ENCODE measurements at regions not wholly inside any gene's neighbourhood (a gene's known extent, or its start where the extent isn't known, plus 50 kb on each side); places are given as distances from the start of the nearest gene placed in this dataset.
"Not testable (repeated sequence)": the region's sequence is repeated elsewhere in the genome, so short reads cannot be mapped to it uniquely, and the experiment has no call there.

GRCh38 chr17:16838287-16838686, 133.6 kb downstream of the TNFRSF13B start:
- CTCF ChIA-PET; H3K4me1 Mint-ChIP-seq; POLR2A ChIA-PET; H3K4me3 Mint-ChIP-seq; intact Hi-C loops (cut with micrococcal nuclease); H3K9me3 Mint-ChIP-seq; H3K27me3 Mint-ChIP-seq; ATAC-seq (ENCODE audit: low read depth); H3K27ac Mint-ChIP-seq; H3K36me3 Mint-ChIP-seq (ENCODE audit: low read depth): not testable (repeated sequence)
- peak; percentile 13 for DNase-seq

GRCh38 chr17:16837468-16838266, 134.3 kb downstream of the TNFRSF13B start:
- H3K4me3 Mint-ChIP-seq; H3K4me1 Mint-ChIP-seq; H3K9me3 Mint-ChIP-seq; CTCF ChIA-PET; ATAC-seq (ENCODE audit: low read depth); H3K27ac Mint-ChIP-seq; intact Hi-C loops (cut with micrococcal nuclease); H3K27me3 Mint-ChIP-seq; POLR2A ChIA-PET; H3K36me3 Mint-ChIP-seq (ENCODE audit: low read depth): not testable (repeated sequence)
- peak; percentile 14 for DNase-seq

- CTCF ChIA-PET, POLR2A ChIA-PET, H3K4me1 Mint-ChIP-seq: not testable (repeated sequence)
Observed at GRCh38 chr17:16836315-16836915, 135.5 kb downstream of the TNFRSF13B start.

GRCh38 chr17:16833517-16833916, 138.4 kb downstream of the TNFRSF13B start:
- H3K27ac Mint-ChIP-seq; H3K27me3 Mint-ChIP-seq; H3K9me3 Mint-ChIP-seq; ATAC-seq (ENCODE audit: low read depth); intact Hi-C loops (cut with micrococcal nuclease); H3K4me1 Mint-ChIP-seq; H3K36me3 Mint-ChIP-seq (ENCODE audit: low read depth); CTCF ChIA-PET; H3K4me3 Mint-ChIP-seq; POLR2A ChIA-PET: not testable (repeated sequence)
- peak; percentile 7 for DNase-seq

More at GRCh38 chr17:16836315-16836915, 135.5 kb downstream of the TNFRSF13B start:
- H3K4me3 Mint-ChIP-seq; intact Hi-C loops (cut with micrococcal nuclease); ATAC-seq (ENCODE audit: low read depth); H3K27ac Mint-ChIP-seq; H3K27me3 Mint-ChIP-seq; H3K9me3 Mint-ChIP-seq; H3K36me3 Mint-ChIP-seq (ENCODE audit: low read depth): not testable (repeated sequence)
- DNase-seq: peak; percentile 13

- H3K27ac Mint-ChIP-seq; H3K27me3 Mint-ChIP-seq; ATAC-seq (ENCODE audit: low read depth); H3K4me3 Mint-ChIP-seq; intact Hi-C loops (cut with micrococcal nuclease); CTCF ChIA-PET; H3K36me3 Mint-ChIP-seq (ENCODE audit: low read depth); DNase-seq; H3K4me1 Mint-ChIP-seq; H3K9me3 Mint-ChIP-seq; POLR2A ChIA-PET: not testable (repeated sequence)
Observed at GRCh38 chr17:16832853-16833252, 139.1 kb downstream of the TNFRSF13B start.

- H3K9me3 Mint-ChIP-seq; H3K4me1 Mint-ChIP-seq; H3K27ac Mint-ChIP-seq; H3K27me3 Mint-ChIP-seq; H3K4me3 Mint-ChIP-seq; DNase-seq; intact Hi-C loops (cut with micrococcal nuclease); POLR2A ChIA-PET; CTCF ChIA-PET; H3K36me3 Mint-ChIP-seq (ENCODE audit: low read depth); ATAC-seq (ENCODE audit: low read depth): not testable (repeated sequence)
Observed at GRCh38 chr17:16832206-16832605, 139.7 kb downstream of the TNFRSF13B start.

GRCh38 chr17:16830770-16831169, 140.7 kb downstream of the CCDC144A start:
- H3K27me3 Mint-ChIP-seq; H3K36me3 Mint-ChIP-seq (ENCODE audit: low read depth); H3K4me3 Mint-ChIP-seq; CTCF ChIA-PET; H3K4me1 Mint-ChIP-seq; H3K27ac Mint-ChIP-seq; DNase-seq; ATAC-seq (ENCODE audit: low read depth); POLR2A ChIA-PET; intact Hi-C loops (cut with micrococcal nuclease): not testable (repeated sequence)
- peaks cover 11% of the 10 kb centered on the region for H3K9me3 Mint-ChIP-seq

GRCh38 chr17:16830219-16830618, 140.2 kb downstream of the CCDC144A start:
- peaks cover 11% of the 10 kb centered on the region for H3K9me3 Mint-ChIP-seq
- CTCF ChIA-PET; ATAC-seq (ENCODE audit: low read depth); DNase-seq; H3K4me3 Mint-ChIP-seq; H3K27ac Mint-ChIP-seq; intact Hi-C loops (cut with micrococcal nuclease); H3K27me3 Mint-ChIP-seq; H3K36me3 Mint-ChIP-seq (ENCODE audit: low read depth); POLR2A ChIA-PET; H3K4me1 Mint-ChIP-seq: not testable (repeated sequence)

All from activated B cell treated with CpG ODN at 0.5 μM for 24 hours (primary cell).